ENCODE measurements at regions not wholly inside any gene's neighbourhood (a gene's known extent, or its start where the extent isn't known, plus 50 kb on each side); places are given as distances from the start of the nearest gene placed in this dataset.

DNA sequence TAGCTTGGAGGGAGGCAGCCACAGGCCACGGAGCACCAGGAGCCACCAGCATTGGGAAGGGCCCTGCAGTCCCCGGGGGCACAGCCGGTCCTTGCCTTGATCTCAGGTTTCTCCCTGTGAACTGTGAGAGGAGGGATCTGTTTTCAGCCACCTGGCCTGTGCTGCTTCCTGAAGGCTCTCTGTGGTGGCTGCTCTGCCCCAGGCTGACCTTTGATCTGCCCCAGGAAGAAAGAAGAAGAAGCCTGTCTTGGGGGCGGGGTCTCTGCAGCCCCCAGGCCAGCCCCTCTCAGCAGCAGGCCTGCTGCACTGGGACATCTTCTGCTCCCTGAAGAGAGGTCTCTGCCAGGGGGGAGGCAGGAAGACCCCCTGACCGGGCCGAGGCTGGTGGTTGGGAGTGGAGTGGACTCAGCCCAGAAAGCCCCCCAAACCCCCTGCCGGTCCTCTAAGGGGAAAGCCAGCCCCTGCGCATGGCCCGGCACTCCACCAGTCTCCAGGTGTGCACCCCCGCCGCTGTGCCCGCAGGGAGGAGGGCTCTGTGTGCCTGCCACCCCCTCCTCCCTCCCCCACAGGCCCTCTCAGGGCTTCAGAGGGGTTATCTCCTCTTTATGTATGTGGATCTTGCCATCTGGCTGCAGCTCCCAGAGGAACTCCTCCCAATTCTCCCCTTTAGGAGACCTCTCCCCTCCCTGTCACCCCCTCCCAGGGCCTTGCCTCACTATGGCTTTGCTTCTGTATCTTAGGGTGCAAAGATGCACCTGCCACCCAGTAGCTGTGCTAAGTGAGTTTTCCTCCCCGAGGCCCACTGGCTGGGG lies 675.3 kb downstream of the BRD1 start:
- no peak for DNase-seq

DNA sequence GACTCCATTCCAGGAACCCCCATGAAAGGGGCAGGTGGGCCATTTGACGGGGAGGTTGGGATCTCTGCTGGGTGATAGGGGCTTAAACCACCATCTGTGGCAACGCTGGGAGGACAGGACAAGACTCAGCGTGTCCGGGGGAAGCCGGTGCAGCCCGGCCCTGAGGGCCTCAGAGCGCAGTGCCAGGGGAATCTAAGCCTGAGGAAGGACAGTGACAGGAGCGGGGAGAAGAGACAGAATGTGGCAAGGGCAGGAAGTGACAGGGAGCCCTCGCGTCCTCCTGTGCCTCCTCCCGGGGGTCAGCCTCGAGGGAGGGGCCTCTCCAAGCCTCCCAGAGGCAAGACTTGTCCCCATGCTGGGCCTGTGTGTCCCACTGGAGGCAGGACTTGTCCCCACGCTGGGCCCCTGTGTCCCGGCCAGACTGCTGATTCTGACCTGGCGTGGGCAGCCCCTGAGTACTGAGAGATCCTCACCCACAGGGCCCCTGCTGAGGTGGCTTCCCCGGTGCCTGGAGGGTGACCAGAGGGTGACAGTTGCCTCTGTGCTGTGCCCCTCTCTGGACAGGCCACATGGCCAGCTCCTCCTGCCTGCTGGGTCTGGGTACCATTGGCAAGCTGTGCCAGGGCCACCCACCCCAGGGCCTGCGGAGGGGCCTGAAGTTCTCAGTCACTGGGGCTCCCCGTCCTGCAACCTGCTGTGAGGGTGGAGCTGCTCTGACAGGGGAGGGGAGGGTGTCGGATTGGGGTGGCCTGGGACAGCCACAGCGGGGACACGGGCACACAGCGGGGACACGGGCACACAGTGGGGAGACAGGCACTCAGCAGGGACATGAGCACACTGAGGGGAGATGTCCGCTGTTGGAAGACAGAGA lies 676.2 kb downstream of the BRD1 start:
- DNase-seq: no peak

DNA sequence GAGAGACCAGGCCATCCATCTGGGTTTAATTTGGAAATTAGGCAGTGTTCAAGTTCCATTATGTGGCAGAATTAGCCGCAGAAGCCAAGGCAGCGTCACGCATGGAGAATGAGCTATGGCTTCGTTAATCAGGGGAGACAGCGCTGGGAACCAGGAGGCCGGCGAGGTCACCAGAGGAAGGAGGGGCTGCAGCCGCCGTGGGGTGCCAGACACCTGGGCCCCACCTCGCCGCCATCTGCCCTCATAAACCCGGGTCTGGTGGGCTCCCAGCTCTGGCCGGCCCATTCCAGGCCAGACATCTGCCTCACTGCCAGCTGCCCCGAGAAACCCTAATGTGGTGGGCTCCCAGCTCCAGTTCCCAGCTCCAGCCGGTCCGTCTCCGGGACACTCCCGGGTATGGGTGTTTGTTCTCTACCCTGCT lies 676.9 kb downstream of the BRD1 start:
- DNase-seq: no peak

DNA sequence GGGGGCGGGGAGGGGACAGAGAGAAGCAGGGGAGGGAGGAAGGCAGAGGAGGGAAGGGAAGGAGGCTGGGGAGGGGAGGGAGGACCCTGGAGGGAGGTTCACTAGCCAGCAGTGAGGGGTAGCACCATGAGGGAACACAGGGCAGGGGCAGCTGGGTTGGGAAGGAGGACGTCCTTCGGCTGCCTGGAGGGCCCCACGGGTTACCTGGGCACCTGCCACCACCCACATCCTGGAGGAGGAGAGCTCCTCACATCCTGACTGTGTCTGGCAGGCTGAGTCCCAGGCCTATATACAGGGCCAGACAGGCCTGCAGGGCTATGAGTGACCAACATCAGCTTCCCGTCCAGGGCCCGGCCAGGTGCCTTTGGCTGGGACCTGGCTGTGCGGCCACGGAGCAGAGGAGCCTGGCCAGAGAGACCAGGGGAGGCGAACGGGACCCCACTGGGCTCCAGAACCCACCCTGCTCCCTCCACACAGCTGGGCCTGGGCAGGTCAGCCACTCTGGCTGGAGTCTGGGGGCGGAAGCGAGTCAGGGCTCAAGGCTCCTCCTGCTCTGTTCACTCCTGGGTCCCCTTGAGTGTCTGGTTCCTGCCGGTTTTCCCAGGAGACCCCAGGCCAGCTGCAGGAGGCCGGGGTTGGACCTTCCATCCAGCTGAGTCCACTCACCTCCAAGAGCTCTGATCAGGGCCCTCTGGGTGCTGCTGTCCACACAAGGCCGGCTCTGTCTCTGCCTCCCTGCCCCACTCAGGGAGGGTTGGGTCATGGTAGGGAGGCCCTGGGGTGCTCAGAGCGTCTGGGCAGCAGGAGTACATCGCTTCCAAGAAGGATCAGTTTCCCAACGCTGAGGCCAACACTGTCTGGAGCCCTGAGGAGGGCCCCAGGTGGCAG lies 677.7 kb downstream of the BRD1 start:
- DNase-seq: no peak

DNA sequence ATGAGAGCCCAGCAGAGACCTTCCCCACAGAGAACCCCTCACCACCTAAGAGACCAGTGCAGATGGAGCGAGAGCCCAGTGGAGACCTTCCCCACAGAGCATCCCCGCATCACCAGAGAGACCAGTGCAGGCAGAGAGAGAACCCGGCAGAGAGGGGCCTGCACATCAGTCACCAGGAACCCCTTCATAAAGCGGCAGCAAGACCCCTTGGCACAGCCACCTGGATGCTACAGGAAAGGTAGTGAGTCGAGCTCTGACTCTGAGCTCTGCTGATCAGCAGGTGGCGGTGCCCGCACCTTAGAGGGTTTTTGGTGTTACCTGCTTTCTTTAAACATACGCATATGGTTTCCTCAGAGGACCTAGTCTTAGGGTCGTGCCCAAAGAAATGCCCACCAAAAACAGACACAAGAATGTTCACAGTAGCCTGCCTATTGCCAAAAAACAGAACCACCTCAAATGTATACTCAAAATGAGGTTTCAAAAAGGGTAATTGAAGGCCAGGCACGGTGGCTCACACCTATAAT lies 678.7 kb downstream of the BRD1 start:
- DNase-seq: no peak

DNA sequence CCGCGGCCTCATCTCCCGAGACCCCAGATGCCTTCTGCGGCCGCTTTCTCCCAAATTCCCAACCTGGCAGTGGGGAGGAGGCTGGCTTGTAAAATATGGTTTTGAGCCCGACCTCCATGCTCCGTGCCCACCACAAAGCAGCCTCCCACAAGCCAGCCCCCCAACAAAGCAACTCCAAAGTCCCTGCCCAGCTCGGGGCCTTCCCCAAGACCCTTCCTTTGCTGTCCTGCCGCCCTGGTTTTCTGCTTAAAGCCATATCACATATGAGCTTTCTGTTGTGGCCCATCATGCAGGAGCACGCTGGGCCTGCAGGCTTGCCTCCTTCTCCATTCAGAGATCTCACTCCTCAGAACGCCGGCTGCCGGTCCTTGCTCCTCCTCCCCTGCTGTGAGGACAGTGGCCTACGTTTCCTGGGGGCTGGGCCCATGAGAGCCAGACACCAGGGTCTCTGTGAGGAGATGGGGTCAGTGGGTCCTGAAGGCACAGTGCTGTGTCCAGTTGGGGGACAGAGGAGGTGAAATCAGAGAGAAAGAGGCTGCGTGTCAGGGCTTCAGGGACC lies 680.0 kb downstream of the BRD1 start:
- no peak for DNase-seq

DNA sequence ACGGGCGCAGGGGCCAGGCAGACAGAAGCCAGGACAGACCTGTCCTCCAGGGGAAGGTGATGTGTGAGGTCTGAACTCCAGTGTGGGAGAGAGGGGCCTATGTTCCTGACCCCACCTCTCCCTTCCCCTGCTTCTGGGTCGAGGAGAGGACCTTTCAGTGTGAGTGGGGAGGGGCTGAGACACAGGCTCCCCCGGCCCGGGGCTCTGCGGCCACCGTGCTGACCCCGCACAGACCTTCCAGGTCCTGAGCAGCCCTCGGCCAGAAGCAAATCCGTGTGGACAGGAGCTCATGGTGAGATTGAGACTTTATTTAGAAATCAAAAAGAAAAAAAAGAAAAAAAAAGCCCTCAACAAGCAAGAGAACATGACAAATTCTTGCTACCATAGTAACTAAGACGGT lies 680.5 kb downstream of the BRD1 start:
- no peak for DNase-seq

DNA sequence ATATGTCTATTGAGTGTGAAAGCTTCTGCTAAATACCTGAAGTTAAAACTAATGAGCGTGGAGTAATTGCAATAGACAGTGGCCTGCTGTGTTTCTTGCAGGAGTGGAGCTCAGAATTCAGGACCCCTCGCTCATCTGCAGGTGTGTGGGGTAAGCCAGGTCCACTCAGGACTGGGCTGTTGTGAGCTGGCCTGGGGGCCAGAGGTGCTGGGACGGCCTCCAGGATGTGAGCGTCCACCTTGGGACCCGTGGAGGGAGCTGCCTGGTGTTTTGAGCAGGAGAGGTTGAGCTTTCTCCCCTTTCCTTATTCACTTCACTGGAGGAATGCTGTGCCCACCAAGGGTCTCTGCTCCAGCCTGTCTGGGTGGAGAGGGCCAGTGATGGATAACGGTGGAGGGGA lies 681.2 kb downstream of the BRD1 start:
- DNase-seq: no peak

DNA sequence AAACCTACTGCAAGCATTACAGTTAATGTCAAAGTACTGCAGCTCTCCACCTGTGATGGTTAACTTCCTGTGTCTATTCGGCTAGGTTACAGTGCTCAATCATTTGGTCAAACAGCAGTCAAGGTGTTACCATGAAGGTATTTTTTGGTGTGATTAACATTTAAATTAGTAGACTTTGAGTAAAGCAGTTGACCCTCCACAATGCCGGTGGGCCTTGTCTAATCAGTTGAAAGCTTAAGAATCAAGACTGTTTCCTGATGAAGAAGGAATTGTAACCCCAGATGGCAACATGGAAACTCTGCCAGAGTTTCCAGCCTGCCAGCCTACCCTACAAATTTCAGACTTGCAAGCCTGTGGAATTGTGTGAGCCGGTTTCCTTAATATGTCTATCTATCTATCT lies 683.9 kb downstream of the BRD1 start:
- DNase-seq: no peak

DNA sequence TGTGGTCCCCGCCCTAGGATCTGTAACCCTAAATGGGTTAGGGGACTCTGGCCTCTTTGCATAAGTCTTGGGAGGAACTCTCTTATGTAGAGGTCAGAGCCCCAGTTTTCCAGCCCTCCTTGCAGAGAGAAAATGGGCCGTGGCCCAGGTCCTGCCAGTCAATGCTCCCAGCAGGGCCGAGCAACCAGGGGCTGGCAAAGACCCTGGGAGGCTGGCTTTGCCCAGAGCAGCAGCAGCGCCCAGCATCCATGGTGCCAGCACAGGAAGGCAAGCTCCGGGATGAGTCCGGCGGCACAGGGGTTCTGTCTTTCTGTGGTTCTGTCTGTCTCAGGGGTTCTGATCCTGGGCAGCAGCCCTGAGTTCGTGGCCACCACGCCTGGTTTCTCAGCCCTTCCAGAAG lies 684.8 kb downstream of the BRD1 start:
- no peak for DNase-seq

DNA sequence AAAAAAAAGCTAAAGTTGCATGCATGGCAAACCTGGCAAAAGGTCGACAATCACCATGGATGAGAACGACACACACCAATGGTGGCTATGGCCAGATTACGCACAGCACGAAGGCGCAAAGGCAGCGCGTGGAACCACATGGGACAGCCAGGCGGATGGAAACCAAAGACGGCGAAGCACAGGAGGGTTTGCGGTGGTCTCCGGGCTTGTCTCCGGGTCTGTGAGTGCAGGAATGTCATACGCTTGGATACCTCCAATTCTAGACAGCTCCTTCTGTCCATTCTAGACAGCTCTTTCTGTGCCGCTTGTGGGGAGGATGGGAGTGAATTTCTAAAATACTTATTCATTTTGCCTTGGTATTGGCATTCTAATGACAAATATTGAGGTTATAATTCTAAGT lies 685.4 kb downstream of the BRD1 start:
- DNase-seq: no peak

DNA sequence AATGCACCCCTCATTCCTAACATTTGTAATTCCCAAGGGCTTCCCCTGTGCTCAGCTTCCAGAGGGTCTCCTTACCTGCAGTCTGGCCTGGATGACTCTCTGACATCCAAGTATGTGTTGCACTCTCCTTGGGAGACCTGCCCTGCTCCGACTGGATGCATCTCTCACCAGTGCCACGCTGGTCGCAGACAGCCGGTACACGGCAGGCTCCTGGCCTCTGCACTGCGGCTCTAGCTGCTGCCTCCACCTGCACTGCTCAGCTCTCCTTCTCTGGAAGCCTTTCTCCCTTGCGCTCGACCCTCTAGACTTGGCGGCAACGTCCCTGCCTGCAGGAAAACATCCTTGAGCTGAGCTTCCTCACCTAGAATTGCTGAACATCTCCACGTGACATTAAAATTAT lies 685.9 kb downstream of the BRD1 start:
- DNase-seq: no peak

DNA sequence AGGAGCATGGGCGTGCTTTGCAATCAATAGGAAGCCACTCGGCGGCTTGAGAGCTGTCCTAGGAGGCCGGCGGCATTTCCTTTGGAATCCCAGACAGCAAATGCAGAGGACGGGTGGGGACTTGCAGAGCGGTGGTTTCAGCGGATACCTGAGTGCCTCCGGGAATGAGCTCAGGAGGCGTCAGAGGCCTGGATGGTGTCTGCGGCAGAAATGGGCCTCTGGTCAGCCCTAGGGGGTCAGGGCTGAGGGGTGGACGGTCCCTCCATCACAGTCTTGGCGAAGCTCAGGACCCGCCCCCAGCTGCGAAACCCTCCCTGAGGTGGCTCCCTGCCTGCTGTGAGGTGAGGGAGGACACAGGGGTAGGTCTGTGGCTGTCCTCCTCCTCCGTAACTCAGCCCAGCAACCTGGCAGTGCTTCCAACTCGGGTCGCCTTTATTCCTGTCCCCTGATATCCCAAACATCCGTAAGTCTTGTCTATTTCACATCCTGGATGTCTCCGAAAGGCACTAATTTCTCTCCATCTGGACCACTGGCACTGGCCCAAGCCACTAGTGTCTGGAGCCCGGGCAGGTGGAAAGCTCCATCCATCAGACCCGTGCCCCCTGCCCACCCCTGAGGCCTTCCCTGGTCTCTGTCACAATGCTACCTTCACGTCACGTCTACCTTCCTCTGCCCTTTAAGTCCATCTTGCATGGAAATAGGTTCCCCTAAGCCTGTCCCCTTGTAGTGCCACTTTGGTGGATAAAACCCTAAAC lies 686.6 kb downstream of the BRD1 start:
- DNase-seq: no peak

DNA sequence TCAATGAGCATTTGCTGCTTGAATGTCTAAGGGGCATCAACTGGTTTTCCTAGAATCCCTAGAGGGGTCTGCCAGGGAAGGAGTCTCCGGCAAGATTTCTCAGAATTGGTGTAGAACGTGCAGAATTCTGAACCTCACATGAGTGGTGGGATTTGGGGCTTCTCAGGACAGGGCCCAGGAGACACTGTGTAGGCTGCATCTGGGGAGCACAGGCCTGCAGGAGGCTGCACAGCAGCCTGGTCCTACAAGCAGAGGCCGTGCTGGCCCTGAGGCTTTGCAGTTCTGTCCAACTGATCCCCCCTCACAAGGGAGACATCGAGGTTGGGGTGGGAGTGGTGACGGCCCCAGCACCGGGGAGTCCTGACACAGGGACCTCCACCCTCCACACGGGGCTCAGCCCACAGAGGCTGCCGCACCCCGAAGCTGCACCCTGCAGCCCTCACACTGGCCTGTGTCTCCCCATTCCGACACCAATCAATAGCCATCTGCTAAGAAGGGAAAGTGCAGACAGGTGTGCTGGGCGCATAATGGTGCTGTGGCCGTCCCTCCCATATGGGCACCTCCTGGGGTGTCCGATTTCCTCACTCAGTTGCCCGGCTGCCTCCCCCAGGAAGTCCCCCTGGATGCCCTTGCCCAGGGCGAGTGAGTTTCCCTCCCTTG lies 688.1 kb downstream of the BRD1 start:
- no peak for DNase-seq

DNA sequence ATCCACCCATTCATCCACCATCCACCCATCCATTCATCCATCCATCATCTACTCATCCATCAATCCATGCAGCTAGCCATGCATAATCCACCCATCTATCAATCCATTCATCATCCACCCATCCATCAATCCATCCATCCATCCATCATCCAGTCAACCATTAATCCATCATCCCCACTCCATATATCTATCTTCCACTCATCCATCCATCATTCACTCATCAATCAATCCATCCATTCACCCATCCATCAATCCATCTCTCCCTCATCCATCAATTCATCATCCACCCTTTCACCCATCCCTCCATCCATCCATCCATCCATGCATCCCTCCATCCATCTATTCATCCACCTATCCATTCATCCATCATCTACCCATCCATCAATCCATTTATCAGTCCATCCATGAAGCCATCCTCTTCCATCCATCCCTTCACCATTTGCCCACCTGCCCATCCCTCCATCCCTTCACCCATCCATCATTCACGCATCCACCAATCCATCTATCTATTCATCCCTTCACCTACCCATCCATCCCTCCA lies 689.4 kb downstream of the BRD1 start:
- DNase-seq: no peak

DNA sequence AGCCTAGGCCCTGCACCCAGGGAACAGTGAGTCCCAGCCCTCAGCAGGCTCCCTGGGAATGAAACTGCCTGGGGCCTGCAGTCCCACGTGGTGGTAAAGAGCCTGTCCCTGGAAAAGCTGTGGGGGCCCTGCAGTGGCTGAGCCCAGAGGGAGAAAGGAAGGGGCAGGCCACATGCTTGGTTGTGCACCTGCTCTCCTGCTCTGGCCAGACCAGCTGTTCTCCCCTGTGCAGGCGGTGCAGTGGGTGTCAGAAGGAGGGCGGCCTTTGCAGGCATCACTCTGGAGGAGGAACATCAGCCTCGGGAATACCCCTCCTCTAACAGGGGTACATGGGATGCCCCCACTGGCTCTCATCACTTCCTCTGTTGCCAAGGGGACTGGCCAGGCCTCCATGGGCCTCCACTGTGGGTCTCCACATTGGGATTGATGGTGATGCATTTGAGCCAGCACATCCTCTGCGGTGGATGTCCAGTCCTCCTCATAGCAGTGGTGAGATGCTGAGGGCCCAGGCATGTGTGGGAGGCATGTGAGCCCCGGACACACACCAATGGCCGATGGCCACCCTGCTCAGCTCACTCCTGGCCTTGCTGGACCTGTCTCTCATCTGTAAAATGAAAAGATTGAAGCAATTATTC lies 690.4 kb downstream of the BRD1 start:
- DNase-seq: no peak

DNA sequence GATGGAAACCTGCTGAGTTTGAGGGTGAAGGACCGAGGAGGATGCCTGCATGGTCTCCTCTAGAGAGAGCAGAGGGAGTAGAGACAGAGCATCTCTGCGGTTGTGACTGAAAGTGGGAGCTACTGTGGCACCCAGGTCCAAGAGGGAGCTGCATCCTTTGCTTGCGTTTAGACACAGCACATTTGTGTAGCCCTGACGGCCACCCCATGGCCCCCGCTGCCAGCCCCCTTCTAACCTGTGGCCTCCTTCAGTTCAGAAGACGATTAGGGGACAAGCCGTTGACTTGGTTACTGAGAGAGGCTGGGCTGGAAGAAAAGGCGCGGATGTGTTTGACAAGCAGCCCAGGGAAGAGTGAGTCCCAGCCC lies 690.9 kb downstream of the BRD1 start:
- DNase-seq: no peak

DNA sequence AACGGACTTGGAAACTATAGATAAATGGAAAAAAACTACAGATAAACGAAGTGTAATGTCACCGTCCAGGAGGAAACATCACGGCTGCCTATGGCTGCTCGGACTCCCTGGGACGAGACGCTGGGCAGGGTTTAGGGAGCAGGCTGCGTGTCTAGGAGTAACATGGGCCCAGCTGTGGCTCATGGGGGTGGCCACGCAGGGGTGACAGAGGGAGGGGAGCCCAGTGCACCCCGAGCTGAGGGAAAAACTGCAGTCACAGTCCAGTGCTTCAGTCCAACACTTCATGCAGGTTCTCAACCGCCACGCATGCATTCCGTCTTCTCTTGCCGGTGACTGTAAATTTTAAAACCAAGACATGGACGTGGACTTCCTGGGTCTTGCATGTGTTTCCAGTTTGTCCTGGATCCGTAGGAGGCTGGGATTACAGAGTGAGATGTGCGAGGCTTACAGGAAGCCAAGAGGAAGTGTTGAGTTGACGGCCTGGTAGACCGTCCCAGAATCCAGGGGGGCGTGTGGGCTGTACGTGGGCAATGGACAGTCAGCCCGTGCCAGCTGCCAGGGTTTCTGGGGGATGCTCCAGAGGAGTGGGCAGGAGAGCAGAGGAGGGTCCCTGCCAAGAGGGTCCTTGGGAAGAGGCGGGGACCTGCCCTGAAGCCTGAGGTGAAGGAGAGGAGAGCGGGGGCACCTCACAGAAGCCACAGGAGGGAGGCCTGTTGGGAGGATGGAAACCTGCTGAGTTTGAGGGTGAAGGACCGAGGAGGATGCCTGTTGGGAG lies 691.4 kb downstream of the BRD1 start:
- DNase-seq: no peak
